ENCODE measurements at regions not wholly inside any gene's neighbourhood (a gene's known extent, or its start where the extent isn't known, plus 50 kb on each side); places are given as distances from the start of the nearest gene placed in this dataset.

- TF ChIP-seq CTCF (IDR thresholded peaks at IDR 0.05; ENCODE audit: low read depth, low read length), result no peak
- Histone ChIP-seq H3K4me3 (no peak overlapping the region), H3K27ac (no peak overlapping the region), H3K27me3 (no peaks in the 10 kb centered on the region), H3K9me3 (ENCODE audit: low read depth) (no peaks in the 10 kb centered on the region), H3K36me3 (no peaks in the 10 kb centered on the region), H3K4me1 (ENCODE audit: low read depth) (peaks cover 13% of the 10 kb centered on the region)
- no peak for DNase-seq (ENCODE audit: low read depth in 1 of 2, low spot score in 1 of 2)
Measured at GRCh38 chr4:74621616-74622015, 172.7 kb downstream of the BTC start.

DNA sequence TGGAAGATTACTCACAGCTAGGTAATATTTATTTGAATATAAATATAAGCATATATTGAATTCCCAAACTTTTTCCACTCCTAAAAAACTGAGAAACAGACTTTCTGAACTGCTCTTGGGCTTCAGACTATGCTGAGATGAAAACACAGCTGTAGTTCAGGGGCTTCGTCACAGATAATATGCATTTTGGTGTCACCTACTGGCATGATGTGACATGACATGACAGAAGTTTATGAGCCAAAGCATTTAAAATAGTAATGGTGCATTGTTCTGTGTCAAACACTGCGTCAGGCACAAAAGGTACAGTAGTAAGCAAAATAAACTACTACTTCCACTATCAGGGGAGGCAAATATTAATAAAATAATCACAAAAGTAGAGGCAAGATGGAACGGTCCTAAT lies 171.3 kb downstream of the BTC start:
- no peak overlapping the region for H3K27ac ChIP-seq
- H3K27me3 ChIP-seq, result no peaks in the 10 kb centered on the region
- H3K36me3 ChIP-seq, result no peaks in the 10 kb centered on the region
- H3K4me1 ChIP-seq (ENCODE audit: low read depth), result peaks cover 13% of the 10 kb centered on the region
- TF ChIP-seq CTCF (IDR thresholded peaks at IDR 0.05; ENCODE audit: low read depth, low read length), result peak; percentile 49
- no peak overlapping the region for H3K4me3 ChIP-seq
- no peaks in the 10 kb centered on the region for H3K9me3 ChIP-seq (ENCODE audit: low read depth)
- peak; percentile 34 to 79 for DNase-seq (ENCODE audit: low read depth in 1 of 2, low spot score in 1 of 2)

DNA sequence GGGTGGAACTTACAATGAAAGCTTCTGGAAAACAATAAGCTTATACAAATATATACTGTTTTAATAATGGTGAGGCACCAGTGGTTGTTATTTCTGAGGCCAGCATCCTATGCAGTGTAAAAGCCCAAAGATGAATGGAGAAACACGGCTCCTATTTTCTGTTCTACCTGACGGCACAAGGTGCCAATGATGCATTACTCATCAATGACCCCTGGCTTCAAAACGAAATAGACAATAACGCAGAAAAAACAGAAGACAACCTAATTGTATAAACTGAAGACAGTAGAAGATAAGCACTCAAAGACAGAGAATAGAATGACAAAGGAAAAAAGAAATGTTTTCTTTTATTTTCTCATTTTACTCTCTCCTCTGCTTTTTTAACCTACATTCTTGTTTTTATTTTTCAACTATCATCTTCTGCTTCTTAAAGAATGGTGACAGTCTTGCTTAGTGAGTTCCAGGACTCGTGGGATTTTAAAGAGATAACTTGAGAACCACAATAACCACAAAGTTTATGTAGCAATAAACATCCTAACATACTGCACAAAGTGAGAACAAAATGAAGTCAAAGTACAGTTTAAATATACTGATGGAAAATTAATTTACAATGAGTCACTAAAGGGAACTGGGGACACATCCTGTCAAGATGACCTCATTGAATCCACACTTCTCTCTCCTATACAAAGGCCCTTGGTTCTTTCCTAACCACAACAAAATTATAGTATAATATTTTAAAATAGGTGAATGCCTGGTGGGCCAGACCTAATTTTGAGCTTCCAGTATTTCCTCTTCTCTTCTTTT lies 169.8 kb downstream of the BTC start:
- Histone ChIP-seq H3K9me3 (ENCODE audit: low read depth) (no peaks in the 10 kb centered on the region), H3K36me3 (no peaks in the 10 kb centered on the region), H3K4me3 (no peak overlapping the region), H3K27me3 (no peaks in the 10 kb centered on the region), H3K27ac (no peak overlapping the region), H3K4me1 (ENCODE audit: low read depth) (peaks cover 13% of the 10 kb centered on the region)
- no peak for TF ChIP-seq CTCF (IDR thresholded peaks at IDR 0.05; ENCODE audit: low read depth, low read length)
- DNase-seq (ENCODE audit: low read depth in 1 of 2, low spot score in 1 of 2), result peak in 1 of 2 donors; percentile 95

DNA sequence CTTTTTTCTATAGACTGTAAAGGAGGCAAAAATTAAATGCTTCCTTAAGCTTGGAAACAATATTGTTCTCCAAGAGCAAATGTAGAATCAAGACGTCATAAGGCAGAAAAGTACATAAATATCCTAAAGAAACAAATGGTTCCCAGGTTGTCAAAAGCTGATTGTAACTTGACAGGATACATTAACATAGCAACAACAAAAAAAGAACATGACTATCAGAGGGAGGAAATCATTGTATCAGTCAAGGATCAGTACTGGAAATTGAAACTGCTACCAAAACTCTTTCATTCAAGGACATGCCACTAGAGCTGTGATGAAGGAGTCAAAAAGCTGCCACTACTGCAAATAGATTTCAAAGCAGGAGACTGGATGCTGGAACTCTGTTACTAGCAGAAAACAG lies 168.3 kb downstream of the BTC start:
- H3K9me3 ChIP-seq (ENCODE audit: low read depth), result no peaks in the 10 kb centered on the region
- TF ChIP-seq CTCF (IDR thresholded peaks at IDR 0.05; ENCODE audit: low read depth, low read length), result no peak
- no peak overlapping the region for H3K27ac ChIP-seq
- no peaks in the 10 kb centered on the region for H3K27me3 ChIP-seq
- H3K4me3 ChIP-seq, result no peak overlapping the region
- no peaks in the 10 kb centered on the region for H3K36me3 ChIP-seq
- H3K4me1 ChIP-seq (ENCODE audit: low read depth), result peaks cover under 1% of the 10 kb centered on the region
- DNase-seq (ENCODE audit: low read depth in 1 of 2, low spot score in 1 of 2), result no peak

- Histone ChIP-seq H3K4me3 (no peak overlapping the region), H3K4me1 (ENCODE audit: low read depth) (no peaks in the 10 kb centered on the region), H3K27ac (no peak overlapping the region), H3K36me3 (no peaks in the 10 kb centered on the region), H3K9me3 (ENCODE audit: low read depth) (no peaks in the 10 kb centered on the region), H3K27me3 (no peaks in the 10 kb centered on the region)
- TF ChIP-seq CTCF (IDR thresholded peaks at IDR 0.05; ENCODE audit: low read depth, low read length), result no peak
- no peak for DNase-seq (ENCODE audit: low read depth in 1 of 2, low spot score in 1 of 2)
Measured at GRCh38 chr4:74627093-74627492, 167.2 kb downstream of the BTC start.

Measured in cardiac muscle cell (in vitro differentiated cells and primary cell).